Mesendoderm (in vitro differentiated cells): ENCODE measurements at regions not wholly inside any gene's neighbourhood (a gene's known extent, or its start where the extent isn't known, plus 50 kb on each side); places are given as distances from the start of the nearest gene placed in this dataset.

ENCODE experiments used
- DNase-seq: peaks from one replicate; pipeline ENCODE4 v3.0.0; 2013
- H2AK5ac ChIP-seq: 2 replicates; pipeline ENCODE4 v1.6.1; 2013; ENCODE audit warnings: low read length, inconsistent platforms
- H2BK120ac ChIP-seq: 2 replicates; pipeline ENCODE4 v1.6.1; 2013; ENCODE audit warnings: low read depth, mild to moderate bottlenecking, low read length, moderate library complexity, mixed read lengths
- H2BK15ac ChIP-seq: replicated peaks from 2 replicates; pipeline ENCODE4 v1.6.1; 2013; ENCODE audit warnings: low read depth, mild to moderate bottlenecking, moderate library complexity
- H2BK5ac ChIP-seq: 2 replicates; pipeline ENCODE4 v1.6.1; 2013; ENCODE audit warnings: low read length, inconsistent platforms
- H3K18ac ChIP-seq: 2 replicates; pipeline ENCODE4 v1.6.1; 2013; ENCODE audit warnings: mild to moderate bottlenecking, low read length, mixed read lengths
- H3K23ac ChIP-seq: one replicate; pipeline ENCODE4 v1.6.1; 2013; ENCODE audit warnings: low read length
- H3K27ac ChIP-seq: 2 replicates; pipeline ENCODE4 v1.5.1; 2013; ENCODE audit warnings: low read depth, mild to moderate bottlenecking, inconsistent platforms, low read length, moderate library complexity
- H3K27me3 ChIP-seq: 2 replicates; pipeline ENCODE4 v1.6.1; 2013; ENCODE audit warnings: low read length, control low read depth, mild to moderate bottlenecking, inconsistent platforms; ENCODE audit not compliant: insufficient read depth, poor library complexity
- H3K36me3 ChIP-seq: 2 replicates; pipeline ENCODE4 v1.6.1; 2013; ENCODE audit warnings: low read length, inconsistent platforms; ENCODE audit not compliant: control insufficient read depth, insufficient read depth
- H3K4ac ChIP-seq: one replicate; pipeline ENCODE4 v1.6.1; 2013; ENCODE audit warnings: low read depth, mild to moderate bottlenecking, low read length, moderate library complexity
- H3K4me1 ChIP-seq: 2 replicates; pipeline ENCODE4 v1.6.1; 2013; ENCODE audit warnings: low read depth, low read length, inconsistent platforms; ENCODE audit not compliant: control insufficient read depth
- H3K4me2 ChIP-seq: 2 replicates; pipeline ENCODE4 v1.6.1; 2013; ENCODE audit warnings: low read length
- H3K4me3 ChIP-seq: 2 replicates; pipeline ENCODE4 v1.5.1; 2013; ENCODE audit warnings: mild to moderate bottlenecking, low read length
- H3K56ac ChIP-seq: one replicate; pipeline ENCODE4 v1.6.1; 2013; ENCODE audit warnings: low read length
- H3K79me1 ChIP-seq: 2 replicates; pipeline ENCODE4 v1.6.1; 2013; ENCODE audit warnings: low read length, inconsistent platforms
- H3K79me2 ChIP-seq: 2 replicates; pipeline ENCODE4 v1.6.1; 2013; ENCODE audit warnings: mild to moderate bottlenecking, low read length; ENCODE audit not compliant: control insufficient read depth, insufficient read depth
- H3K9ac ChIP-seq: 2 replicates; pipeline ENCODE4 v1.6.1; 2013; ENCODE audit warnings: low read length, inconsistent platforms
- H4K5ac ChIP-seq: one replicate; pipeline ENCODE4 v1.6.1; 2013; ENCODE audit warnings: low read length
- H4K8ac ChIP-seq: one replicate; pipeline ENCODE4 v1.6.1; 2013; ENCODE audit warnings: low read depth, mild to moderate bottlenecking, control low read depth, low read length, moderate library complexity
- WGBS: extraction: QIAGEN DNeasy Blood & Tissue Kit; methylation state at CpG from one replicate; pipeline ENCODE4 v1.1.7; 2013; ENCODE audit warnings: low lambda C conversion rate, missing lambda C conversion rate; ENCODE audit not compliant: insufficient coverage; ENCODE audit errors: extremely low coverage; 5-methylcytosine and 5-hydroxymethylcytosine counted together

DNA sequence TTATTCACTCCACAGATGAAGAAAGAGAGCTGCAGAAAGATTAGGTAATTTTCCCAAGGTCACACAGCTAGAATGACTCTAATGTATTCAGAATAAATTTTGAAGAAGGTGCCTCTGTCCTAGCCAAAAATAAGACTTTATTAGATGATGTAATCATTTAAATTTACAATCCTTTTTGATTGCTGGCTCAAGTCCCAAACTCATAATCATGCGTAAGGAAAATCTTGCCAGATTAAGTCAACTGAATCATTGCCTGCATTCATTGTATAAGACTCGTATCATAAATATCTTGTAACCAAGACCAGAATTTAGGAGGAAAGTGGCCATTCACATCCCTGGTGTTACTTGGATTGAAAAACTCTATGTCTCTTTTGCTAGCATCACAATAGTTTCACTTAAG, 53.1 kb upstream of the STK39 start:
- H3K4me2 ChIP-seq: no peak overlapping the region
- no peak overlapping the region for H2AK5ac ChIP-seq
- H3K56ac ChIP-seq: no peak overlapping the region
- H3K27me3 ChIP-seq: no peaks in the 10 kb centered on the region
- no CpG with 5 or more reads among the region's 2 CpGs for WGBS
- no peaks in the 10 kb centered on the region for H3K36me3 ChIP-seq
- H3K27ac ChIP-seq: no peak overlapping the region
- no peaks in the 10 kb centered on the region for H3K79me2 ChIP-seq
- no peak overlapping the region for H2BK120ac ChIP-seq
- no peak overlapping the region for H2BK5ac ChIP-seq
- H4K8ac ChIP-seq: no peak overlapping the region
- H3K23ac ChIP-seq: no peak overlapping the region
- no peak overlapping the region for H3K18ac ChIP-seq
- H3K4me3 ChIP-seq: no peak overlapping the region
- H3K79me1 ChIP-seq: no peaks in the 10 kb centered on the region
- DNase-seq: no peak
- H3K9ac ChIP-seq: no peak overlapping the region
- no peak overlapping the region for H2BK15ac ChIP-seq
- H3K4me1 ChIP-seq: no peaks in the 10 kb centered on the region
- H3K4ac ChIP-seq: no peak overlapping the region
- no peak overlapping the region for H4K5ac ChIP-seq

- H3K79me1 ChIP-seq: no peaks in the 10 kb centered on the region
- no peak overlapping the region for H4K8ac ChIP-seq
- H3K4me2 ChIP-seq: no peak overlapping the region
- no peaks in the 10 kb centered on the region for H3K36me3 ChIP-seq
- no peak overlapping the region for H2BK120ac ChIP-seq
- no peaks in the 10 kb centered on the region for H3K4me1 ChIP-seq
- no peak overlapping the region for H3K18ac ChIP-seq
- no peak overlapping the region for H3K27ac ChIP-seq
- H3K4me3 ChIP-seq: no peak overlapping the region
- H3K4ac ChIP-seq: no peak overlapping the region
- no peak overlapping the region for H4K5ac ChIP-seq
- no peak for DNase-seq
- no peaks in the 10 kb centered on the region for H3K79me2 ChIP-seq
- H3K56ac ChIP-seq: no peak overlapping the region
- no peak overlapping the region for H2AK5ac ChIP-seq
- H2BK15ac ChIP-seq: no peak overlapping the region
- no CpG with 5 or more reads among the region's 3 CpGs for WGBS
- no peak overlapping the region for H3K23ac ChIP-seq
- no peaks in the 10 kb centered on the region for H3K27me3 ChIP-seq
- no peak overlapping the region for H3K9ac ChIP-seq
- H2BK5ac ChIP-seq: no peak overlapping the region
Measured at GRCh38 chr2:168304024-168304681, 56.8 kb upstream of the STK39 start.

GRCh38 chr2:168307379-168307778, 60.0 kb upstream of the STK39 start:
- Histone ChIP-seq H3K4ac (no peak overlapping the region), H3K79me2 (no peaks in the 10 kb centered on the region), H3K23ac (no peak overlapping the region), H3K27me3 (no peaks in the 10 kb centered on the region), H3K79me1 (no peaks in the 10 kb centered on the region), H3K36me3 (no peaks in the 10 kb centered on the region), H4K5ac (no peak overlapping the region), H3K4me3 (no peak overlapping the region), H3K4me2 (no peak overlapping the region), H3K56ac (no peak overlapping the region), H2BK15ac (no peak overlapping the region), H2BK120ac (no peak overlapping the region), H3K27ac (no peak overlapping the region), H3K9ac (no peak overlapping the region), H2AK5ac (no peak overlapping the region), H4K8ac (no peak overlapping the region), H2BK5ac (no peak overlapping the region), H3K18ac (no peak overlapping the region), H3K4me1 (no peaks in the 10 kb centered on the region)
- no peak for DNase-seq

DNA sequence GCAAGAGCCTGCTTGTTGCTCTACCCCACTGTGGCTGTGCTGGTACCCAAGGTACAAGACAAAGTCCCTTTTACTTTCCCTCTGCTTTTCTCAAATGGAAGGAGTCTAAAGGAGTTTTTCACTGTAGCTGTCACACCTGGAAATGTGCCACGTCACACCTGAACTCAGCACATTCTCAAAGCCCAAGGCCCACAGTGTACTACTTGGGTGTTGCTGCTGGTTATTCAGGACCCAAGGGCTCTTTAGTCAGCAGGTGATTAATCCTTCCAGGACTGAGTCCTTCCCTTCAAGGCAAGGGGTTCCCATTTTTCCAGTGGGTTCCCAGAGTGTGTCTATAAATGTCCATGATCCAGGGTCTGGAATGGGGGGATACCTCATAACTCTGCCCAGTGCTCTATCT, 63.2 kb upstream of the STK39 start:
- Histone ChIP-seq H3K18ac (no peak overlapping the region), H3K36me3 (no peaks in the 10 kb centered on the region), H3K27me3 (no peaks in the 10 kb centered on the region), H2BK15ac (no peak overlapping the region), H3K56ac (no peak overlapping the region), H2BK120ac (no peak overlapping the region), H2BK5ac (no peak overlapping the region), H3K9ac (no peak overlapping the region), H3K23ac (no peak overlapping the region), H4K5ac (no peak overlapping the region), H4K8ac (no peak overlapping the region), H3K79me1 (no peaks in the 10 kb centered on the region), H3K4me1 (no peaks in the 10 kb centered on the region), H3K4me3 (no peak overlapping the region), H3K79me2 (no peaks in the 10 kb centered on the region), H3K27ac (no peak overlapping the region), H3K4ac (no peak overlapping the region), H2AK5ac (no peak overlapping the region), H3K4me2 (no peak overlapping the region)
- no CpG with 5 or more reads among the region's 1 CpG for WGBS
- no peak for DNase-seq

- H2BK15ac ChIP-seq: no peak overlapping the region
- no peak overlapping the region for H2AK5ac ChIP-seq
- H3K27ac ChIP-seq: no peak overlapping the region
- no peak overlapping the region for H3K9ac ChIP-seq
- H3K23ac ChIP-seq: no peak overlapping the region
- H3K79me2 ChIP-seq: no peaks in the 10 kb centered on the region
- H3K36me3 ChIP-seq: no peaks in the 10 kb centered on the region
- H2BK120ac ChIP-seq: no peak overlapping the region
- no peak overlapping the region for H3K4me3 ChIP-seq
- no peak overlapping the region for H2BK5ac ChIP-seq
- H4K8ac ChIP-seq: no peak overlapping the region
- no CpG with 5 or more reads among the region's 2 CpGs for WGBS
- no peak overlapping the region for H3K18ac ChIP-seq
- no peak overlapping the region for H3K56ac ChIP-seq
- H3K27me3 ChIP-seq: no peaks in the 10 kb centered on the region
- H3K79me1 ChIP-seq: no peaks in the 10 kb centered on the region
- no peaks in the 10 kb centered on the region for H3K4me1 ChIP-seq
- no peak overlapping the region for H3K4ac ChIP-seq
- no peak overlapping the region for H3K4me2 ChIP-seq
- H4K5ac ChIP-seq: no peak overlapping the region
- DNase-seq: no peak
Measured at GRCh38 chr2:168311261-168311910, 64.0 kb upstream of the STK39 start.
